ENCODE measurements at regions not wholly inside any gene's neighbourhood (a gene's known extent, or its start where the extent isn't known, plus 50 kb on each side); places are given as distances from the start of the nearest gene placed in this dataset.

- ChIA-PET POLR2A (interaction anchor here (0.6 kb wide), 1 partner anchor 10 kb away, joined by 3 read pairs; no protein-coding TSS in a partner anchor), CTCF (interaction anchor here (0.6 to 3.0 kb wide), 3 partner anchors 173 to 362 kb away, joined by 3 to 11 read pairs (median 7); no protein-coding TSS in a partner anchor)
- TF ChIP-seq CTCF (IDR thresholded peaks at IDR 0.05; ENCODE audit: unreplicated experiment): no peak
- no TSS peak for BruUV-seq (replicated peaks)
- intact Hi-C loops (cut with micrococcal nuclease): no loop called here
- DNase-seq (ENCODE audit: unreplicated experiment): no peak
- no peaks in the 10 kb centered on the region for H3K9me3 Mint-ChIP-seq (ENCODE audit: unreplicated experiment)
- H3K36me3 Mint-ChIP-seq (ENCODE audit: insufficient read depth, unreplicated experiment): no peaks in the 10 kb centered on the region
- no peak overlapping the region for H3K4me3 Mint-ChIP-seq (ENCODE audit: unreplicated experiment)
- no peaks in the 10 kb centered on the region for H3K4me1 Mint-ChIP-seq (ENCODE audit: insufficient read depth, unreplicated experiment)
- H3K27ac Mint-ChIP-seq (ENCODE audit: low read depth, unreplicated experiment): no peak overlapping the region
- H3K27me3 Mint-ChIP-seq (ENCODE audit: insufficient read depth, unreplicated experiment): no peaks in the 10 kb centered on the region
Observed at GRCh38 chr12:105774037-105774436, 364.7 kb downstream of the NUAK1 start.

- CTCF ChIA-PET: interaction anchor here (0.5 to 3.0 kb wide), 4 partner anchors 22 to 360 kb away, joined by 3 to 11 read pairs (median 6); no protein-coding TSS in a partner anchor
- POLR2A ChIA-PET: no interaction called here
- no peaks in the 10 kb centered on the region for H3K27me3 Mint-ChIP-seq (ENCODE audit: insufficient read depth, unreplicated experiment)
- BruUV-seq (replicated peaks): no TSS peak
- no peak overlapping the region for H3K27ac Mint-ChIP-seq (ENCODE audit: low read depth, unreplicated experiment)
- H3K9me3 Mint-ChIP-seq (ENCODE audit: unreplicated experiment): no peaks in the 10 kb centered on the region
- no peak for TF ChIP-seq CTCF (IDR thresholded peaks at IDR 0.05; ENCODE audit: unreplicated experiment)
- no peak for DNase-seq (ENCODE audit: unreplicated experiment)
- no peak overlapping the region for H3K4me3 Mint-ChIP-seq (ENCODE audit: unreplicated experiment)
- intact Hi-C loops (cut with micrococcal nuclease): no loop called here
- H3K4me1 Mint-ChIP-seq (ENCODE audit: insufficient read depth, unreplicated experiment): no peaks in the 10 kb centered on the region
- no peaks in the 10 kb centered on the region for H3K36me3 Mint-ChIP-seq (ENCODE audit: insufficient read depth, unreplicated experiment)
Observed at GRCh38 chr12:105775343-105775742, 363.4 kb downstream of the NUAK1 start.

- TF ChIP-seq CTCF (IDR thresholded peaks at IDR 0.05; ENCODE audit: unreplicated experiment): no peak
- Mint-ChIP-seq H3K4me1 (ENCODE audit: insufficient read depth, unreplicated experiment) (no peaks in the 10 kb centered on the region), H3K9me3 (ENCODE audit: unreplicated experiment) (no peaks in the 10 kb centered on the region), H3K36me3 (ENCODE audit: insufficient read depth, unreplicated experiment) (no peaks in the 10 kb centered on the region), H3K27ac (ENCODE audit: low read depth, unreplicated experiment) (no peak overlapping the region), H3K27me3 (ENCODE audit: insufficient read depth, unreplicated experiment) (no peaks in the 10 kb centered on the region), H3K4me3 (ENCODE audit: unreplicated experiment) (no peak overlapping the region)
- DNase-seq (ENCODE audit: unreplicated experiment): no peak
- intact Hi-C loops (cut with micrococcal nuclease): no loop called here
- POLR2A ChIA-PET: no interaction called here
- CTCF ChIA-PET: interaction anchor here (0.6 to 0.7 kb wide), 2 partner anchors 24 to 65 kb away, joined by 3 to 6 read pairs; no protein-coding TSS in a partner anchor
- no TSS peak for BruUV-seq (replicated peaks)
Observed at GRCh38 chr12:105783983-105784947, 354.5 kb downstream of the NUAK1 start.

- no peaks in the 10 kb centered on the region for H3K27me3 Mint-ChIP-seq (ENCODE audit: insufficient read depth, unreplicated experiment)
- no peaks in the 10 kb centered on the region for H3K4me1 Mint-ChIP-seq (ENCODE audit: insufficient read depth, unreplicated experiment)
- TF ChIP-seq CTCF (IDR thresholded peaks at IDR 0.05; ENCODE audit: unreplicated experiment): no peak
- no TSS peak for BruUV-seq (replicated peaks)
- CTCF ChIA-PET: interaction anchor here (0.6 to 1.3 kb wide), 3 partner anchors 140 to 915 kb away, joined by 3 read pairs; no protein-coding TSS in a partner anchor
- H3K9me3 Mint-ChIP-seq (ENCODE audit: unreplicated experiment): peaks cover 8% of the 10 kb centered on the region
- no peak overlapping the region for H3K4me3 Mint-ChIP-seq (ENCODE audit: unreplicated experiment)
- POLR2A ChIA-PET: interaction anchor here (1.0 kb wide), 1 partner anchor 332 kb away, joined by 3 read pairs; no protein-coding TSS in a partner anchor
- DNase-seq (ENCODE audit: unreplicated experiment): no peak
- intact Hi-C loops (cut with micrococcal nuclease): no loop called here
- H3K36me3 Mint-ChIP-seq (ENCODE audit: insufficient read depth, unreplicated experiment): peaks cover 6% of the 10 kb centered on the region
- H3K27ac Mint-ChIP-seq (ENCODE audit: low read depth, unreplicated experiment): no peak overlapping the region
Observed at GRCh38 chr12:105793421-105793820, 345.3 kb downstream of the NUAK1 start.

All from MCF 10A (cell line).